Trophoblast cell (in vitro differentiated cells and primary cell): ENCODE measurements at regions not wholly inside any gene's neighbourhood (a gene's known extent, or its start where the extent isn't known, plus 50 kb on each side); places are given as distances from the start of the nearest gene placed in this dataset.

Source experiments
- DNase-seq, 2 donors: peaks; one replicate each; pipeline ENCODE4 v3.0.0-alpha.2; 2016
- H2AFZ ChIP-seq: 2 replicates; pipeline ENCODE4 v1.6.1; 2013; ENCODE audit warnings: low read length, moderate library complexity, mild to moderate bottlenecking; ENCODE audit not compliant: insufficient read depth, poor library complexity
- H2AK5ac ChIP-seq: 2 replicates; pipeline ENCODE4 v1.6.1; 2013; ENCODE audit warnings: mild to moderate bottlenecking, low read length
- H2BK120ac ChIP-seq: 2 replicates; pipeline ENCODE4 v1.6.1; 2013; ENCODE audit warnings: low read length, mild to moderate bottlenecking, moderate library complexity; ENCODE audit not compliant: insufficient read depth, poor library complexity
- H2BK12ac ChIP-seq: 2 replicates; pipeline ENCODE4 v1.6.1; 2013; ENCODE audit warnings: mild to moderate bottlenecking, low read length, moderate library complexity
- H2BK5ac ChIP-seq: 2 replicates; pipeline ENCODE4 v1.6.1; 2013; ENCODE audit warnings: low read length, low read depth, moderate library complexity, mild to moderate bottlenecking; ENCODE audit not compliant: poor library complexity
- H3K14ac ChIP-seq: 2 replicates; pipeline ENCODE4 v1.6.1; 2013; ENCODE audit warnings: mild to moderate bottlenecking, low read length
- H3K18ac ChIP-seq: 2 replicates; pipeline ENCODE4 v1.6.1; 2013; ENCODE audit warnings: mild to moderate bottlenecking, low read length
- H3K23ac ChIP-seq: 2 replicates; pipeline ENCODE4 v1.6.1; 2013; ENCODE audit warnings: low read length
- H3K27ac ChIP-seq: 2 replicates; pipeline ENCODE4 v1.5.1; 2013; ENCODE audit warnings: low read depth, mild to moderate bottlenecking, inconsistent platforms, low read length, moderate library complexity
- H3K27me3 ChIP-seq: 2 replicates; pipeline ENCODE4 v1.6.1; 2013; ENCODE audit warnings: inconsistent platforms, mild to moderate bottlenecking, low read length, moderate library complexity; ENCODE audit not compliant: insufficient read depth
- H3K36me3 ChIP-seq, 2 experiments: 1 replicate in 1 of 2; 2 replicates in 1 of 2; pipeline ENCODE4 v1.6.1; 2013; ENCODE audit warnings: low read length in 2 of 2, mild to moderate bottlenecking in 2 of 2, moderate library complexity in 1 of 2; ENCODE audit not compliant: insufficient read depth in 2 of 2, control insufficient read depth in 1 of 2
- H3K4ac ChIP-seq: 2 replicates; pipeline ENCODE4 v1.6.1; 2013; ENCODE audit warnings: low read depth, mild to moderate bottlenecking, low read length, moderate library complexity
- H3K4me1 ChIP-seq, 2 experiments: 1 replicate in 1 of 2; 2 replicates in 1 of 2; pipeline ENCODE4 v1.6.1; 2013; ENCODE audit warnings: low read length in 2 of 2, mild to moderate bottlenecking in 2 of 2, moderate library complexity in 1 of 2; ENCODE audit not compliant: insufficient read depth in 2 of 2, control insufficient read depth in 1 of 2
- H3K4me2 ChIP-seq: 2 replicates; pipeline ENCODE4 v1.6.1; 2013; ENCODE audit warnings: inconsistent platforms, mild to moderate bottlenecking, low read length, moderate library complexity
- H3K4me3 ChIP-seq: 2 replicates; pipeline ENCODE4 v1.5.1; 2013; ENCODE audit warnings: mild to moderate bottlenecking, low read depth, low read length, inconsistent platforms
- H3K79me1 ChIP-seq: one replicate; pipeline ENCODE4 v1.6.1; 2013; ENCODE audit warnings: low read length
- H3K79me2 ChIP-seq: 2 replicates; pipeline ENCODE4 v1.6.1; 2013; ENCODE audit warnings: low read length, mild to moderate bottlenecking; ENCODE audit not compliant: control insufficient read depth, insufficient read depth, poor library complexity
- H3K9ac ChIP-seq: 2 replicates; pipeline ENCODE4 v1.6.1; 2013; ENCODE audit warnings: mild to moderate bottlenecking, low read length
- H3K9me3 ChIP-seq: 2 replicates; pipeline ENCODE4 v1.6.1; 2013; ENCODE audit warnings: low read depth, mild to moderate bottlenecking, control low read depth, inconsistent platforms, low read length; ENCODE audit not compliant: insufficient read depth
- H4K12ac ChIP-seq: 2 replicates; pipeline ENCODE4 v1.6.1; 2013; ENCODE audit warnings: low read depth, mild to moderate bottlenecking, low read length, moderate library complexity
- H4K8ac ChIP-seq: 2 replicates; pipeline ENCODE4 v1.6.1; 2013; ENCODE audit warnings: low read depth, mild to moderate bottlenecking, low read length, moderate library complexity
- H4K91ac ChIP-seq: one replicate; pipeline ENCODE4 v1.6.1; 2013; ENCODE audit warnings: low read depth, mild to moderate bottlenecking, low read length, moderate library complexity
- WGBS: extraction: QIAGEN DNeasy Blood & Tissue Kit; methylation state at CpG from one replicate; pipeline ENCODE4 v1.1.7; 2013; ENCODE audit warnings: missing lambda C conversion rate; ENCODE audit not compliant: insufficient read length, insufficient coverage; ENCODE audit errors: extremely low coverage; 5-methylcytosine and 5-hydroxymethylcytosine counted together

GRCh38 chr20:52817981-52818380, 154.2 kb upstream of the TSHZ2 start:
- Histone ChIP-seq H3K27me3 (no peaks in the 10 kb centered on the region), H2BK12ac (no peak overlapping the region), H2BK5ac (no peak overlapping the region), H2AK5ac (no peak overlapping the region), H3K9me3 (peaks cover 2% of the 10 kb centered on the region), H4K12ac (no peak overlapping the region), H3K79me2 (no peaks in the 10 kb centered on the region), H3K4me1 (no peaks in the 10 kb centered on the region), H4K91ac (no peak overlapping the region), H3K9ac (no peak overlapping the region), H3K4ac (no peak overlapping the region), H3K14ac (no peak overlapping the region), H3K27ac (no peak overlapping the region), H3K79me1 (no peaks in the 10 kb centered on the region), H2AFZ (no peak overlapping the region), H3K36me3 (no peaks in the 10 kb centered on the region), H4K8ac (no peak overlapping the region), H3K4me3 (no peak overlapping the region), H3K18ac (no peak overlapping the region), H3K23ac (no peak overlapping the region), H2BK120ac (no peak overlapping the region), H3K4me2 (no peak overlapping the region)
- no peak for DNase-seq
- WGBS = no CpG with 5 or more reads among the region's 3 CpGs

GRCh38 chr20:52817511-52817910, 154.6 kb upstream of the TSHZ2 start:
- Histone ChIP-seq H3K27ac (no peak overlapping the region), H3K4ac (no peak overlapping the region), H2BK120ac (no peak overlapping the region), H3K4me3 (no peak overlapping the region), H2AK5ac (no peak overlapping the region), H2AFZ (no peak overlapping the region), H4K91ac (no peak overlapping the region), H2BK12ac (no peak overlapping the region), H3K9me3 (peaks cover 2% of the 10 kb centered on the region), H3K27me3 (no peaks in the 10 kb centered on the region), H3K36me3 (no peaks in the 10 kb centered on the region), H4K12ac (no peak overlapping the region), H3K4me2 (no peak overlapping the region), H2BK5ac (no peak overlapping the region), H3K23ac (no peak overlapping the region), H3K18ac (no peak overlapping the region), H3K79me2 (no peaks in the 10 kb centered on the region), H3K79me1 (no peaks in the 10 kb centered on the region), H3K4me1 (no peaks in the 10 kb centered on the region), H4K8ac (no peak overlapping the region), H3K9ac (no peak overlapping the region), H3K14ac (no peak overlapping the region)
- DNase-seq = peak in 1 of 2 donors; percentile 1
- no CpG with 5 or more reads among the region's 1 CpG for WGBS

- H3K27ac ChIP-seq = no peak overlapping the region
- no peak overlapping the region for H3K4me3 ChIP-seq
- no peak overlapping the region for H2BK12ac ChIP-seq
- H3K23ac ChIP-seq = no peak overlapping the region
- no peak overlapping the region for H3K4me2 ChIP-seq
- H2AFZ ChIP-seq = no peak overlapping the region
- H3K9me3 ChIP-seq = peaks cover 2% of the 10 kb centered on the region
- WGBS = no CpG with 5 or more reads among the region's 2 CpGs
- no peak for DNase-seq
- no peaks in the 10 kb centered on the region for H3K79me1 ChIP-seq
- H2BK120ac ChIP-seq = no peak overlapping the region
- no peaks in the 10 kb centered on the region for H3K4me1 ChIP-seq
- H2AK5ac ChIP-seq = no peak overlapping the region
- H4K8ac ChIP-seq = no peak overlapping the region
- H2BK5ac ChIP-seq = no peak overlapping the region
- no peak overlapping the region for H3K14ac ChIP-seq
- no peaks in the 10 kb centered on the region for H3K27me3 ChIP-seq
- no peak overlapping the region for H4K12ac ChIP-seq
- H4K91ac ChIP-seq = no peak overlapping the region
- H3K4ac ChIP-seq = no peak overlapping the region
- H3K79me2 ChIP-seq = no peaks in the 10 kb centered on the region
- no peak overlapping the region for H3K18ac ChIP-seq
- no peaks in the 10 kb centered on the region for H3K36me3 ChIP-seq
- no peak overlapping the region for H3K9ac ChIP-seq
These were observed 157.8 kb upstream of the TSHZ2 start for GRCh38 chr20:52814371-52814770.

GRCh38 chr20:52812231-52812847, 159.8 kb upstream of the TSHZ2 start:
- Histone ChIP-seq H3K79me1 (no peaks in the 10 kb centered on the region), H4K91ac (no peak overlapping the region), H2BK12ac (no peak overlapping the region), H3K4me1 (no peaks in the 10 kb centered on the region), H3K14ac (no peak overlapping the region), H4K12ac (no peak overlapping the region), H3K27ac (no peak overlapping the region), H2AK5ac (no peak overlapping the region), H3K36me3 (no peaks in the 10 kb centered on the region), H4K8ac (no peak overlapping the region), H3K4ac (no peak overlapping the region), H2BK120ac (no peak overlapping the region), H3K9me3 (no peaks in the 10 kb centered on the region), H3K9ac (no peak overlapping the region), H3K4me2 (no peak overlapping the region), H3K18ac (no peak overlapping the region), H2AFZ (no peak overlapping the region), H3K27me3 (no peaks in the 10 kb centered on the region), H2BK5ac (no peak overlapping the region), H3K23ac (no peak overlapping the region), H3K79me2 (no peaks in the 10 kb centered on the region), H3K4me3 (no peak overlapping the region)
- no peak for DNase-seq
- WGBS = no CpG with 5 or more reads among the region's 4 CpGs
